ENCODE measurements at regions not wholly inside any gene's neighbourhood (a gene's known extent, or its start where the extent isn't known, plus 50 kb on each side); places are given as distances from the start of the nearest gene placed in this dataset.

- Histone ChIP-seq H3K14ac (replicated peaks; ENCODE audit: low read depth, low read length) (no peak overlapping the region), H2BK5ac (ENCODE audit: low read depth, low read length, poor library complexity, severe bottlenecking) (no peak overlapping the region), H3K9ac (ENCODE audit: low read depth, low read length) (no peak overlapping the region), H2AFZ (replicated peaks; ENCODE audit: low read length, poor library complexity) (no peak overlapping the region), H3K9me3 (ENCODE audit: control insufficient read depth, insufficient read depth, low read length) (peaks cover 2% of the 10 kb centered on the region; the same call in 1 of the 2 replicates), H2BK20ac (ENCODE audit: low read depth, low read length) (no peak overlapping the region), H3K4me1 (ENCODE audit: control insufficient read depth, insufficient read depth, low read length) (no peaks in the 10 kb centered on the region; the same call in 1 of the 2 replicates), H2AK5ac (ENCODE audit: low read depth, low read length) (no peak overlapping the region), H3K4me2 (ENCODE audit: low read depth, low read length) (no peak overlapping the region), H4K20me1 (ENCODE audit: insufficient read depth, low read length) (no peaks in the 10 kb centered on the region), H3K27ac (ENCODE audit: insufficient read depth, low read length) (no peak overlapping the region), H3K4me3 (ENCODE audit: insufficient read depth, low read depth, low read length) (no peak overlapping the region), H2BK120ac (ENCODE audit: low read depth, low read length) (no peak overlapping the region), H3K56ac (ENCODE audit: extremely low read depth, insufficient read depth, low read length) (no peak overlapping the region), H3K23ac (ENCODE audit: low read depth, low read length) (no peak overlapping the region), H4K5ac (ENCODE audit: low read depth, low read length) (no peak overlapping the region), H3K79me1 (ENCODE audit: low read depth in 1 of 2, low read length in 2 of 2) (no peaks in the 10 kb centered on the region), H2BK15ac (ENCODE audit: low read depth, low read length) (no peak overlapping the region), H3K4ac (ENCODE audit: low read depth, low read length) (no peak overlapping the region), H4K91ac (ENCODE audit: insufficient read depth, low read depth, low read length) (no peak overlapping the region), H2AK9ac (replicated peaks; ENCODE audit: low read depth, low read length, poor library complexity) (no peak overlapping the region), H3K36me3 (ENCODE audit: control insufficient read depth, insufficient read depth, low read length) (no peaks in the 10 kb centered on the region), H3K9me1 (ENCODE audit: insufficient read depth, low read length) (no peaks in the 10 kb centered on the region), H4K8ac (ENCODE audit: low read depth in 2 of 2, low read length in 2 of 2) (no peak overlapping the region), H3K18ac (ENCODE audit: low read depth, low read length) (no peak overlapping the region), H3K27me3 (ENCODE audit: control insufficient read depth, insufficient read depth, low read length) (peaks cover 3% of the 10 kb centered on the region; the same call in 1 of the 2 replicates)
- TF ChIP-seq BHLHE40 (IDR thresholded peaks at IDR 0.05; ENCODE audit: low read depth, low read length) (no peak), SMC3 (IDR thresholded peaks at IDR 0.05; ENCODE audit: low read depth, low read length) (no peak), CEBPB (IDR thresholded peaks at IDR 0.05; ENCODE audit: low read depth, low read length) (no peak), NFE2L2 (IDR thresholded peaks at IDR 0.05; ENCODE audit: low read depth, low read length) (no peak), RCOR1 (IDR thresholded peaks at IDR 0.05; ENCODE audit: insufficient replicate concordance, low read length) (no peak), FOS (IDR thresholded peaks at IDR 0.05; ENCODE audit: low read depth, low read length) (no peak), RAD21 (IDR thresholded peaks at IDR 0.05; ENCODE audit: low read length) (no peak), MXI1 (IDR thresholded peaks at IDR 0.05; ENCODE audit: borderline replicate concordance, low read depth, low read length) (no peak), ELK1 (IDR thresholded peaks at IDR 0.05; ENCODE audit: borderline replicate concordance, low read depth, low read length) (no peak)
- TF ChIP-seq, protein P1, sequence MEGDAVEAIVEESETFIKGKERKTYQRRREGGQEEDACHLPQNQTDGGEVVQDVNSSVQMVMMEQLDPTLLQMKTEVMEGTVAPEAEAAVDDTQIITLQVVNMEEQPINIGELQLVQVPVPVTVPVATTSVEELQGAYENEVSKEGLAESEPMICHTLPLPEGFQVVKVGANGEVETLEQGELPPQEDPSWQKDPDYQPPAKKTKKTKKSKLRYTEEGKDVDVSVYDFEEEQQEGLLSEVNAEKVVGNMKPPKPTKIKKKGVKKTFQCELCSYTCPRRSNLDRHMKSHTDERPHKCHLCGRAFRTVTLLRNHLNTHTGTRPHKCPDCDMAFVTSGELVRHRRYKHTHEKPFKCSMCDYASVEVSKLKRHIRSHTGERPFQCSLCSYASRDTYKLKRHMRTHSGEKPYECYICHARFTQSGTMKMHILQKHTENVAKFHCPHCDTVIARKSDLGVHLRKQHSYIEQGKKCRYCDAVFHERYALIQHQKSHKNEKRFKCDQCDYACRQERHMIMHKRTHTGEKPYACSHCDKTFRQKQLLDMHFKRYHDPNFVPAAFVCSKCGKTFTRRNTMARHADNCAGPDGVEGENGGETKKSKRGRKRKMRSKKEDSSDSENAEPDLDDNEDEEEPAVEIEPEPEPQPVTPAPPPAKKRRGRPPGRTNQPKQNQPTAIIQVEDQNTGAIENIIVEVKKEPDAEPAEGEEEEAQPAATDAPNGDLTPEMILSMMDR (conservative IDR thresholded peaks at IDR 0.05; ENCODE audit: low read depth, low read length): no peak
- TF ChIP-seq, protein P2, sequence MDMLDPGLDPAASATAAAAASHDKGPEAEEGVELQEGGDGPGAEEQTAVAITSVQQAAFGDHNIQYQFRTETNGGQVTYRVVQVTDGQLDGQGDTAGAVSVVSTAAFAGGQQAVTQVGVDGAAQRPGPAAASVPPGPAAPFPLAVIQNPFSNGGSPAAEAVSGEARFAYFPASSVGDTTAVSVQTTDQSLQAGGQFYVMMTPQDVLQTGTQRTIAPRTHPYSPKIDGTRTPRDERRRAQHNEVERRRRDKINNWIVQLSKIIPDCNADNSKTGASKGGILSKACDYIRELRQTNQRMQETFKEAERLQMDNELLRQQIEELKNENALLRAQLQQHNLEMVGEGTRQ (IDR thresholded peaks at IDR 0.05; ENCODE audit: low read depth, low read length): no peak
- ATAC-seq (ENCODE audit: low read depth) (no peak), DNase-seq (no peak)
- POLR2A ChIA-PET (ENCODE audit: unreplicated experiment): no interaction called here
- dilution Hi-C loops (cut with HindIII; ENCODE audit: low sequenced_read_pairs, unreplicated experiment) (no loop called here), in situ Hi-C loops (cut with MboI; ENCODE audit: low sequenced_read_pairs) (no loop called here), intact Hi-C loops (cut with micrococcal nuclease) (no loop called here)
- BruUV-seq (replicated peaks): no TSS peak
- CTCF ChIA-PET: no interaction called here
These were observed 572.8 kb upstream of the BTBD3 start for GRCh38 chr20:11344939-11345338.
